ENCODE measurements at regions not wholly inside any gene's neighbourhood (a gene's known extent, or its start where the extent isn't known, plus 50 kb on each side); places are given as distances from the start of the nearest gene placed in this dataset.
A peak's percentile ranks its signal among the peaks of the same experiment; 100 is the strongest.

- DNase-seq (ENCODE audit: extremely low read depth, insufficient read length), result no peak
- Histone ChIP-seq H3K27me3 (replicated peaks; ENCODE audit: control insufficient read depth, insufficient read depth, low read length) (no peaks in the 10 kb centered on the region; the same call in 1 of the 2 replicates), H3K4me3 (replicated peaks; ENCODE audit: low read depth, low read length) (no peak overlapping the region), H3K36me3 (ENCODE audit: control insufficient read depth, insufficient read depth, low read length) (no peaks in the 10 kb centered on the region)
- TF ChIP-seq CTCF (IDR thresholded peaks at IDR 0.05; ENCODE audit: insufficient read depth, low read length, poor library complexity, severe bottlenecking), result no peak
Observed at GRCh38 chr6:147768969-147769368, 260.5 kb downstream of the SAMD5 start.

- Histone ChIP-seq H3K36me3 (ENCODE audit: control insufficient read depth, insufficient read depth, low read length) (no peaks in the 10 kb centered on the region), H3K27me3 (replicated peaks; ENCODE audit: control insufficient read depth, insufficient read depth, low read length) (no peaks in the 10 kb centered on the region; the same call in 1 of the 2 replicates), H3K4me3 (replicated peaks; ENCODE audit: low read depth, low read length) (no peak overlapping the region)
- no peak for TF ChIP-seq CTCF (IDR thresholded peaks at IDR 0.05; ENCODE audit: insufficient read depth, low read length, poor library complexity, severe bottlenecking)
- no peak for DNase-seq (ENCODE audit: extremely low read depth, insufficient read length)
Observed at GRCh38 chr6:147769496-147770087, 261.1 kb downstream of the SAMD5 start.

- no peak for DNase-seq (ENCODE audit: extremely low read depth, insufficient read length)
- H3K36me3 ChIP-seq (ENCODE audit: control insufficient read depth, insufficient read depth, low read length), result no peaks in the 10 kb centered on the region
- TF ChIP-seq CTCF (IDR thresholded peaks at IDR 0.05; ENCODE audit: insufficient read depth, low read length, poor library complexity, severe bottlenecking), result no peak
Observed at GRCh38 chr6:147770221-147770620, 261.7 kb downstream of the SAMD5 start.

GRCh38 chr6:147772724-147773123 is 264.2 kb downstream of the SAMD5 start:
- Histone ChIP-seq H3K27me3 (replicated peaks; ENCODE audit: control insufficient read depth, insufficient read depth, low read length) (no peaks in the 10 kb centered on the region), H3K36me3 (ENCODE audit: control insufficient read depth, insufficient read depth, low read length) (no peaks in the 10 kb centered on the region), H3K4me3 (replicated peaks; ENCODE audit: low read depth, low read length) (no peak overlapping the region)
- DNase-seq (ENCODE audit: extremely low read depth, insufficient read length), result no peak
- TF ChIP-seq CTCF (IDR thresholded peaks at IDR 0.05; ENCODE audit: insufficient read depth, low read length, poor library complexity, severe bottlenecking), result no peak

More at GRCh38 chr6:147770221-147770620, 261.7 kb downstream of the SAMD5 start:
- Histone ChIP-seq H3K4me3 (replicated peaks; ENCODE audit: low read depth, low read length) (no peak overlapping the region), H3K27me3 (replicated peaks; ENCODE audit: control insufficient read depth, insufficient read depth, low read length) (no peaks in the 10 kb centered on the region; the same call in 1 of the 2 replicates)

- Histone ChIP-seq H3K27me3 (replicated peaks; ENCODE audit: control insufficient read depth, insufficient read depth, low read length) (no peaks in the 10 kb centered on the region), H3K4me3 (replicated peaks; ENCODE audit: low read depth, low read length) (no peak overlapping the region), H3K36me3 (ENCODE audit: control insufficient read depth, insufficient read depth, low read length) (no peaks in the 10 kb centered on the region)
- no peak for DNase-seq (ENCODE audit: extremely low read depth, insufficient read length)
- TF ChIP-seq CTCF (IDR thresholded peaks at IDR 0.05; ENCODE audit: insufficient read depth, low read length, poor library complexity, severe bottlenecking), result peak; percentile 27
Observed at GRCh38 chr6:147774856-147775255, 266.4 kb downstream of the SAMD5 start.

Measured in GM06990 (cell line).